ENCODE measurements at regions not wholly inside any gene's neighbourhood (a gene's known extent, or its start where the extent isn't known, plus 50 kb on each side); places are given as distances from the start of the nearest gene placed in this dataset.

DNA sequence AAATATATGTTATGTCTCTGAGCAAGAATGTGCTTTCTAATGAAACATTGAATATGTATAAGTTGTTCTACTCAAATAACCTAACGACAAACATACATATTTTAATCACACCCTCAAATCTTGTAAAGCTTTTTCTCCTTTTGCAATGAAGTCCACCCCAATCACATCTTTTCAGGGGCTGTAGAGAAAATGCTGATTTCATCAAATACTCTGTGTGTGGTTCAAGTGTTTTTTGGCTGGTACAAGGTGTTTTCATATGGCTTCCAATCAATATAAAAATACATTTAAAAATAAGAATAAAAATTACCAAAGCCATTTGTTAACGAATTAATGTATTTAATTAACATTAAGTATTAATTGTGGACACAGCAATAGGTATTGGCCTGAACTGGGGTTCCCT is 57.2 kb upstream of the TMEM196 start:
- no peak overlapping the region for H2AFZ ChIP-seq (ENCODE audit: low read length)
- no peaks in the 10 kb centered on the region for H3K36me3 ChIP-seq (ENCODE audit: control insufficient read depth, insufficient read depth, low read length)
- H3K4me3 ChIP-seq (replicated peaks in 1 of 4; ENCODE audit: control extremely low read depth in 1 of 4, insufficient read depth in 1 of 4, low read depth in 3 of 4, low read length in 4 of 4) = no peak overlapping the region
- no peaks in the 10 kb centered on the region for H4K20me1 ChIP-seq (ENCODE audit: control insufficient read depth, extremely low read depth, insufficient read depth, low read length)
- DNase-seq (ENCODE audit: low read depth in 2 of 2) = no peak
- H3K79me2 ChIP-seq (ENCODE audit: control insufficient read depth, insufficient read depth, low read length) = no peaks in the 10 kb centered on the region
- H3K27me3 ChIP-seq (ENCODE audit: control insufficient read depth, insufficient read depth, low read length) = no peaks in the 10 kb centered on the region
- H3K9ac ChIP-seq (ENCODE audit: insufficient read depth, low read length) = no peak overlapping the region
- no peaks in the 10 kb centered on the region for H3K9me3 ChIP-seq (ENCODE audit: control insufficient read depth, insufficient read depth, low read depth, low read length)
- no peak overlapping the region for H3K4me2 ChIP-seq (ENCODE audit: extremely low read depth, insufficient read depth, low read length)
- H3K4me1 ChIP-seq (ENCODE audit: control insufficient read depth, extremely low read depth, insufficient read depth, low read length) = no peaks in the 10 kb centered on the region
- no peak overlapping the region for H3K27ac ChIP-seq (ENCODE audit: insufficient read depth, low read length)
- TF ChIP-seq, protein P1, sequence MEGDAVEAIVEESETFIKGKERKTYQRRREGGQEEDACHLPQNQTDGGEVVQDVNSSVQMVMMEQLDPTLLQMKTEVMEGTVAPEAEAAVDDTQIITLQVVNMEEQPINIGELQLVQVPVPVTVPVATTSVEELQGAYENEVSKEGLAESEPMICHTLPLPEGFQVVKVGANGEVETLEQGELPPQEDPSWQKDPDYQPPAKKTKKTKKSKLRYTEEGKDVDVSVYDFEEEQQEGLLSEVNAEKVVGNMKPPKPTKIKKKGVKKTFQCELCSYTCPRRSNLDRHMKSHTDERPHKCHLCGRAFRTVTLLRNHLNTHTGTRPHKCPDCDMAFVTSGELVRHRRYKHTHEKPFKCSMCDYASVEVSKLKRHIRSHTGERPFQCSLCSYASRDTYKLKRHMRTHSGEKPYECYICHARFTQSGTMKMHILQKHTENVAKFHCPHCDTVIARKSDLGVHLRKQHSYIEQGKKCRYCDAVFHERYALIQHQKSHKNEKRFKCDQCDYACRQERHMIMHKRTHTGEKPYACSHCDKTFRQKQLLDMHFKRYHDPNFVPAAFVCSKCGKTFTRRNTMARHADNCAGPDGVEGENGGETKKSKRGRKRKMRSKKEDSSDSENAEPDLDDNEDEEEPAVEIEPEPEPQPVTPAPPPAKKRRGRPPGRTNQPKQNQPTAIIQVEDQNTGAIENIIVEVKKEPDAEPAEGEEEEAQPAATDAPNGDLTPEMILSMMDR (conservative IDR thresholded peaks at IDR 0.05 in 1 of 2, IDR thresholded peaks at IDR 0.05 in 1 of 2; ENCODE audit: low read depth in 1 of 2, low read length in 2 of 2) = no peak
- TF ChIP-seq EZH2 (IDR thresholded peaks at IDR 0.05; ENCODE audit: low read length, missing control alignments) = no peak
